T-cell (primary cell): ENCODE measurements at regions not wholly inside any gene's neighbourhood (a gene's known extent, or its start where the extent isn't known, plus 50 kb on each side); places are given as distances from the start of the nearest gene placed in this dataset.

Source experiments
- ATAC-seq, 4 experiments: fragments of 200-7000 bp in 3 of 4; fragments of 150-1000 bp in 1 of 4; cut with Tn5 transposase; replicated peaks in 1 of 4; 1 replicate in 3 of 4; 2 replicates in 1 of 4; pipeline ENCODE4 v1.10.0; 2021; ENCODE audit warnings: moderate library complexity in 3 of 4, mild to moderate bottlenecking in 2 of 4, moderate number of reproducible peaks in 1 of 4
- CTCF ChIA-PET, 2 donors: fragments of 300-600 bp; sonication (Branson Sonifier 250); formaldehyde crosslinking; loops; one replicate each; lab custom pipeline; 2022; ENCODE audit warnings: antibody characterized with exemption in 2 of 2; lab: Charles Lee
- POLR2A ChIA-PET, 2 donors: fragments of 300-600 bp; sonication (Branson Sonifier 250); formaldehyde crosslinking; loops; one replicate each; lab custom pipeline; 2022; ENCODE audit warnings: antibody characterized with exemption in 2 of 2; lab: Charles Lee
- DNase-seq, 35 experiments: peaks; one replicate each; pipeline versions ENCODE4 v3.0.0 to v3.0.0-alpha.2; 2013 to 2023
- H3K27ac ChIP-seq: one replicate; pipeline ENCODE4 v1.5.1; 2013; ENCODE audit warnings: low read length
- H3K27me3 ChIP-seq, 2 experiments: replicated peaks in 1 of 2; 1 replicate in 1 of 2; 2 replicates in 1 of 2; pipeline versions ENCODE4 v1.6.1 to v1.7.0; 2013; ENCODE audit warnings: low read length in 1 of 2, mixed read lengths in 1 of 2; ENCODE audit not compliant: control insufficient read depth in 2 of 2, insufficient read depth in 2 of 2; ENCODE audit errors: extremely low read depth in 1 of 2
- H3K36me3 ChIP-seq, 2 donors: 1 replicate in 1 of 2; 2 replicates in 1 of 2; pipeline versions ENCODE4 v1.6.1 to v1.7.0; 2013; ENCODE audit warnings: low read length in 1 of 2; ENCODE audit not compliant: control insufficient read depth in 2 of 2, insufficient read depth in 1 of 2; ENCODE audit errors: extremely low read depth in 1 of 2
- H3K4me1 ChIP-seq, 2 experiments: 1 replicate in 1 of 2; 2 replicates in 1 of 2; pipeline versions ENCODE4 v1.6.1 to v1.7.0; 2013; ENCODE audit warnings: low read length in 2 of 2, mixed read lengths in 1 of 2; ENCODE audit not compliant: insufficient read depth in 2 of 2, control insufficient read depth in 1 of 2; ENCODE audit errors: extremely low read depth in 1 of 2
- H3K4me3 ChIP-seq, 2 donors: 1 replicate in 1 of 2; 2 replicates in 1 of 2; pipeline versions ENCODE4 v1.5.1 to v1.7.0; 2013; ENCODE audit warnings: mild to moderate bottlenecking in 2 of 2, low read length in 1 of 2, moderate library complexity in 1 of 2; ENCODE audit not compliant: control insufficient read depth in 1 of 2; ENCODE audit errors: extremely low read depth in 1 of 2
- H3K9me3 ChIP-seq: 2 replicates; pipeline ENCODE4 v1.7.0; 2013
- H3K27ac Mint-ChIP-seq, 2 donors: one replicate each; pipeline ENCODE4 v1.8.0; 2020 to 2021; ENCODE audit warnings: mild to moderate bottlenecking in 2 of 2, mixed read lengths in 2 of 2
- H3K27me3 Mint-ChIP-seq, 2 donors: one replicate each; pipeline ENCODE4 v1.8.0; 2021 to 2022; ENCODE audit warnings: mixed read lengths in 2 of 2
- H3K36me3 Mint-ChIP-seq: one replicate; pipeline ENCODE4 v1.8.0; 2021; ENCODE audit warnings: mixed read lengths
- H3K4me1 Mint-ChIP-seq, 3 donors: one replicate each; pipeline ENCODE4 v1.8.0; 2020 to 2022; ENCODE audit warnings: mixed read lengths in 3 of 3, mild to moderate bottlenecking in 1 of 3
- H3K4me3 Mint-ChIP-seq, 3 donors: one replicate each; pipeline ENCODE4 v1.8.0; 2020 to 2022; ENCODE audit warnings: mild to moderate bottlenecking in 3 of 3, mixed read lengths in 3 of 3, moderate library complexity in 3 of 3
- H3K9me3 Mint-ChIP-seq, 3 donors: one replicate each; pipeline ENCODE4 v1.8.0; 2020 to 2022; ENCODE audit warnings: mixed read lengths in 3 of 3
- WGBS: methylation state at CpG from one replicate; pipeline ENCODE4 v1.1.5; 2013; ENCODE audit warnings: missing lambda C conversion rate; ENCODE audit not compliant: insufficient coverage; 5-methylcytosine and 5-hydroxymethylcytosine counted together

GRCh38 chr12:45655743-45656142 lies 73.8 kb upstream of the ARID2 start:
- ChIA-PET POLR2A (interaction anchor here in 1 of 2 donors (0.5 to 1.5 kb wide), 3 partner anchors 14 to 1424 kb away, joined by 3 to 4 read pairs (median 3); partner anchors contain the start of gene PCED1B), CTCF (interaction anchor here (1.0 to 4.1 kb wide), 8 partner anchors 13 to 105 kb away, joined by 3 to 61 read pairs (median 6); no protein-coding TSS in a partner anchor)
- Mint-ChIP-seq H3K36me3 (no peaks in the 10 kb centered on the region), H3K4me3 (no peak overlapping the region), H3K9me3 (no peaks in the 10 kb centered on the region), H3K27me3 (peaks cover 0 to 6% of the 10 kb centered on the region in 2 donors), H3K27ac (no peak overlapping the region), H3K4me1 (peaks cover 2 to 5% (median 5%) of the 10 kb centered on the region in 3 donors)
- H3K27ac ChIP-seq, result no peak overlapping the region
- ATAC-seq (no peak), DNase-seq (no peak)
- peaks cover 0 to 2% of the 10 kb centered on the region in 2 experiments for H3K4me1 ChIP-seq
- no peaks in the 10 kb centered on the region for H3K36me3 ChIP-seq
- WGBS, result 100% methylated on average over 1 of the region's 2 CpGs
- no peaks in the 10 kb centered on the region for H3K9me3 ChIP-seq
- H3K4me3 ChIP-seq, result no peak overlapping the region
- peaks cover 0 to 6% of the 10 kb centered on the region in 2 experiments for H3K27me3 ChIP-seq

- Mint-ChIP-seq H3K4me1 (peaks cover 2 to 5% (median 5%) of the 10 kb centered on the region in 3 donors), H3K27ac (no peak overlapping the region), H3K4me3 (no peak overlapping the region), H3K36me3 (no peaks in the 10 kb centered on the region), H3K27me3 (peaks cover 0 to 5% of the 10 kb centered on the region in 2 donors), H3K9me3 (no peaks in the 10 kb centered on the region)
- POLR2A ChIA-PET, result no interaction called here
- no peak for ATAC-seq
- 80% methylated on average over 1 of the region's 4 CpGs for WGBS
- H3K27me3 ChIP-seq, result peaks cover 0 to 3% of the 10 kb centered on the region in 2 experiments
- DNase-seq, result no peak
- H3K4me3 ChIP-seq, result no peak overlapping the region
- peaks cover 0 to 2% of the 10 kb centered on the region in 2 experiments for H3K4me1 ChIP-seq
- no peaks in the 10 kb centered on the region for H3K9me3 ChIP-seq
- H3K27ac ChIP-seq, result no peak overlapping the region
- CTCF ChIA-PET, result interaction anchor here in 1 of 2 donors (0.6 to 4.1 kb wide), 2 partner anchors 66 to 271 kb away, joined by 5 to 61 read pairs; no protein-coding TSS in a partner anchor
- no peaks in the 10 kb centered on the region for H3K36me3 ChIP-seq
Measured at GRCh38 chr12:45658020-45658419, 71.5 kb upstream of the ARID2 start.

GRCh38 chr12:45660330-45660729 lies 69.2 kb upstream of the ARID2 start:
- Histone ChIP-seq H3K27ac (no peak overlapping the region), H3K4me1 (peaks cover 0 to 2% of the 10 kb centered on the region in 2 experiments), H3K27me3 (peaks cover 0 to 3% of the 10 kb centered on the region in 2 experiments), H3K9me3 (no peaks in the 10 kb centered on the region), H3K36me3 (no peaks in the 10 kb centered on the region), H3K4me3 (no peak overlapping the region)
- Mint-ChIP-seq H3K27me3 (peaks cover 0 to 5% of the 10 kb centered on the region in 2 donors), H3K27ac (no peak overlapping the region), H3K4me1 (peaks cover 4 to 12% (median 9%) of the 10 kb centered on the region in 3 donors), H3K4me3 (no peak overlapping the region), H3K36me3 (no peaks in the 10 kb centered on the region), H3K9me3 (no peaks in the 10 kb centered on the region)
- ATAC-seq, result no peak
- CTCF ChIA-PET, result no interaction called here
- no peak for DNase-seq
- 79% methylated on average over 2 of the region's 2 CpGs for WGBS
- POLR2A ChIA-PET, result no interaction called here

GRCh38 chr12:45663455-45663854 lies 66.1 kb upstream of the ARID2 start:
- no peak overlapping the region for H3K4me3 Mint-ChIP-seq
- H3K9me3 Mint-ChIP-seq, result no peaks in the 10 kb centered on the region
- H3K27ac Mint-ChIP-seq, result no peak overlapping the region
- H3K4me3 ChIP-seq, result no peak overlapping the region
- WGBS, result 67% methylated on average over 1 of the region's 2 CpGs
- H3K27me3 Mint-ChIP-seq, result peaks cover 0 to 2% of the 10 kb centered on the region in 2 donors
- ChIA-PET CTCF (interaction anchor here (0.6 to 1.4 kb wide), 2 partner anchors 63 to 82 kb away, joined by 3 read pairs; no protein-coding TSS in a partner anchor), POLR2A (interaction anchor here in 1 of 2 donors (0.7 kb wide), 1 partner anchor 298 kb away, joined by 3 read pairs; no protein-coding TSS in a partner anchor)
- peaks cover 9 to 11% (median 9%) of the 10 kb centered on the region in 3 donors for H3K4me1 Mint-ChIP-seq
- no peaks in the 10 kb centered on the region for H3K27me3 ChIP-seq
- ATAC-seq (no peak), DNase-seq (no peak)
- no peaks in the 10 kb centered on the region for H3K9me3 ChIP-seq
- H3K36me3 ChIP-seq, result no peaks in the 10 kb centered on the region
- H3K4me1 ChIP-seq, result peaks cover 0 to 2% of the 10 kb centered on the region in 2 experiments
- H3K36me3 Mint-ChIP-seq, result no peaks in the 10 kb centered on the region
- no peak overlapping the region for H3K27ac ChIP-seq

GRCh38 chr12:45665941-45666340 lies 63.6 kb upstream of the ARID2 start:
- peaks cover 11 to 24% of the 10 kb centered on the region in 2 experiments for H3K4me1 ChIP-seq
- no peak overlapping the region for H3K27ac ChIP-seq
- CTCF ChIA-PET, result interaction anchor here in 1 of 2 donors (2.2 kb wide), 1 partner anchor 14 kb away, joined by 9 read pairs; no protein-coding TSS in a partner anchor
- no peak overlapping the region for H3K4me3 ChIP-seq
- no peaks in the 10 kb centered on the region for H3K27me3 ChIP-seq
- POLR2A ChIA-PET, result no interaction called here
- Mint-ChIP-seq H3K4me3 (no peak overlapping the region), H3K27ac (no peak overlapping the region), H3K9me3 (no peaks in the 10 kb centered on the region), H3K36me3 (no peaks in the 10 kb centered on the region), H3K27me3 (no peaks in the 10 kb centered on the region), H3K4me1 (peaks cover 29 to 33% (median 32%) of the 10 kb centered on the region in 3 donors)
- H3K9me3 ChIP-seq, result no peaks in the 10 kb centered on the region
- WGBS, result no CpG with 5 or more reads among the region's 1 CpG
- no peak for ATAC-seq
- no peaks in the 10 kb centered on the region for H3K36me3 ChIP-seq
- DNase-seq, result no peak

GRCh38 chr12:45666396-45666795 lies 63.1 kb upstream of the ARID2 start:
- H3K4me1 Mint-ChIP-seq, result peaks cover 33 to 36% (median 35%) of the 10 kb centered on the region in 3 donors
- H3K9me3 ChIP-seq, result no peaks in the 10 kb centered on the region
- CTCF ChIA-PET, result no interaction called here

More at GRCh38 chr12:45666396-45666795, 63.1 kb upstream of the ARID2 start:
- no peak overlapping the region for H3K4me3 Mint-ChIP-seq
- H3K9me3 Mint-ChIP-seq, result no peaks in the 10 kb centered on the region
- WGBS, result no CpG with 5 or more reads among the region's 3 CpGs
- Histone ChIP-seq H3K36me3 (no peaks in the 10 kb centered on the region), H3K4me3 (no peak overlapping the region), H3K27me3 (no peaks in the 10 kb centered on the region), H3K27ac (no peak overlapping the region), H3K4me1 (peaks cover 15 to 27% of the 10 kb centered on the region in 2 experiments)
- no peak for DNase-seq
- no peaks in the 10 kb centered on the region for H3K36me3 Mint-ChIP-seq
- POLR2A ChIA-PET, result no interaction called here
- H3K27ac Mint-ChIP-seq, result no peak overlapping the region
- H3K27me3 Mint-ChIP-seq, result no peaks in the 10 kb centered on the region
- ATAC-seq, result no peak
